ENCODE measurements at regions not wholly inside any gene's neighbourhood (a gene's known extent, or its start where the extent isn't known, plus 50 kb on each side); places are given as distances from the start of the nearest gene placed in this dataset.
A peak's percentile ranks its signal among the peaks of the same experiment; 100 is the strongest.

- no peaks in the 10 kb centered on the region for H3K36me3 ChIP-seq (ENCODE audit: control insufficient read depth in 2 of 2, insufficient read depth in 2 of 2, low read length in 1 of 2)
- no peak overlapping the region for H3K4me3 ChIP-seq (ENCODE audit: low read length in 2 of 2)
- no peak overlapping the region for H3K27ac ChIP-seq (ENCODE audit: low read depth in 1 of 2, low read length in 1 of 2)
- H3K4me1 ChIP-seq (ENCODE audit: control insufficient read depth in 2 of 2, insufficient read depth in 2 of 2, low read length in 2 of 2), result no peaks in the 10 kb centered on the region
- no peaks in the 10 kb centered on the region for H3K27me3 ChIP-seq (ENCODE audit: control insufficient read depth in 2 of 2, insufficient read depth in 1 of 2, low read length in 1 of 2)
- 93% methylated on average over 1 of the region's 1 CpG for WGBS
- DNase-seq (ENCODE audit: low read depth in 6 of 9, low spot score in 9 of 9), result no peak
- no peaks in the 10 kb centered on the region for H3K9me3 ChIP-seq (ENCODE audit: control insufficient read depth in 2 of 2, insufficient read depth in 1 of 2, low read length in 1 of 2)
Observed at GRCh38 chr4:173753408-173753807, 223.4 kb upstream of the HAND2 start.

GRCh38 chr4:173752610-173753230, 222.7 kb upstream of the HAND2 start:
- no peaks in the 10 kb centered on the region for H3K36me3 ChIP-seq (ENCODE audit: control insufficient read depth in 2 of 2, insufficient read depth in 2 of 2, low read length in 1 of 2)
- H3K4me3 ChIP-seq (ENCODE audit: low read length in 2 of 2), result no peak overlapping the region
- H3K27me3 ChIP-seq (ENCODE audit: control insufficient read depth in 2 of 2, insufficient read depth in 1 of 2, low read length in 1 of 2), result no peaks in the 10 kb centered on the region
- 45% methylated on average over 7 of the region's 7 CpGs for WGBS
- H3K9me3 ChIP-seq (ENCODE audit: control insufficient read depth in 2 of 2, insufficient read depth in 1 of 2, low read length in 1 of 2), result no peaks in the 10 kb centered on the region
- DNase-seq (ENCODE audit: low read depth in 6 of 9, low spot score in 9 of 9), result peak in 5 of 9 donors; percentile 2 to 35 (median 7)
- no peak overlapping the region for H3K27ac ChIP-seq (ENCODE audit: low read depth in 1 of 2, low read length in 1 of 2)
- H3K4me1 ChIP-seq (ENCODE audit: control insufficient read depth in 2 of 2, insufficient read depth in 2 of 2, low read length in 2 of 2), result no peaks in the 10 kb centered on the region

- H3K36me3 ChIP-seq (ENCODE audit: control insufficient read depth in 2 of 2, insufficient read depth in 2 of 2, low read length in 1 of 2), result no peaks in the 10 kb centered on the region
- H3K4me1 ChIP-seq (ENCODE audit: control insufficient read depth in 2 of 2, insufficient read depth in 2 of 2, low read length in 2 of 2), result no peaks in the 10 kb centered on the region
- WGBS, result 84% methylated on average over 1 of the region's 1 CpG
- H3K27me3 ChIP-seq (ENCODE audit: control insufficient read depth in 2 of 2, insufficient read depth in 1 of 2, low read length in 1 of 2), result no peaks in the 10 kb centered on the region
- no peak for DNase-seq (ENCODE audit: low read depth in 6 of 9, low spot score in 9 of 9)
- no peak overlapping the region for H3K4me3 ChIP-seq (ENCODE audit: low read length in 2 of 2)
- H3K9me3 ChIP-seq (ENCODE audit: control insufficient read depth in 2 of 2, insufficient read depth in 1 of 2, low read length in 1 of 2), result no peaks in the 10 kb centered on the region
- no peak overlapping the region for H3K27ac ChIP-seq (ENCODE audit: low read depth in 1 of 2, low read length in 1 of 2)
Observed at GRCh38 chr4:173748353-173748752, 218.3 kb upstream of the HAND2 start.

- no peaks in the 10 kb centered on the region for H3K9me3 ChIP-seq (ENCODE audit: control insufficient read depth in 2 of 2, insufficient read depth in 1 of 2, low read length in 1 of 2)
Observed at GRCh38 chr4:173747537-173748257, 217.7 kb upstream of the HAND2 start.

GRCh38 chr4:173746424-173746823, 216.4 kb upstream of the HAND2 start:
- no peaks in the 10 kb centered on the region for H3K9me3 ChIP-seq (ENCODE audit: control insufficient read depth in 2 of 2, insufficient read depth in 1 of 2, low read length in 1 of 2)
- no peaks in the 10 kb centered on the region for H3K27me3 ChIP-seq (ENCODE audit: control insufficient read depth in 2 of 2, insufficient read depth in 1 of 2, low read length in 1 of 2)
- H3K27ac ChIP-seq (ENCODE audit: low read depth in 1 of 2, low read length in 1 of 2), result no peak overlapping the region
- H3K4me1 ChIP-seq (ENCODE audit: control insufficient read depth in 2 of 2, insufficient read depth in 2 of 2, low read length in 2 of 2), result no peaks in the 10 kb centered on the region
- DNase-seq (ENCODE audit: low read depth in 6 of 9, low spot score in 9 of 9), result no peak
- 64% methylated on average over 7 of the region's 7 CpGs for WGBS
- H3K36me3 ChIP-seq (ENCODE audit: control insufficient read depth in 2 of 2, insufficient read depth in 2 of 2, low read length in 1 of 2), result no peaks in the 10 kb centered on the region
- H3K4me3 ChIP-seq (ENCODE audit: low read length in 2 of 2), result no peak overlapping the region

More at GRCh38 chr4:173747537-173748257, 217.7 kb upstream of the HAND2 start:
- Histone ChIP-seq H3K4me3 (ENCODE audit: low read length in 2 of 2) (no peak overlapping the region), H3K27ac (ENCODE audit: low read depth in 1 of 2, low read length in 1 of 2) (no peak overlapping the region), H3K36me3 (ENCODE audit: control insufficient read depth in 2 of 2, insufficient read depth in 2 of 2, low read length in 1 of 2) (no peaks in the 10 kb centered on the region), H3K4me1 (ENCODE audit: control insufficient read depth in 2 of 2, insufficient read depth in 2 of 2, low read length in 2 of 2) (no peaks in the 10 kb centered on the region), H3K27me3 (ENCODE audit: control insufficient read depth in 2 of 2, insufficient read depth in 1 of 2, low read length in 1 of 2) (no peaks in the 10 kb centered on the region)
- 89% methylated on average over 9 of the region's 9 CpGs for whole genome bisulfite sequencing
- no peak for DNase-seq (ENCODE audit: low read depth in 6 of 9, low spot score in 9 of 9)

- 88% methylated on average over 3 of the region's 3 CpGs for WGBS
- no peaks in the 10 kb centered on the region for H3K4me1 ChIP-seq (ENCODE audit: control insufficient read depth in 2 of 2, insufficient read depth in 2 of 2, low read length in 2 of 2)
- H3K27me3 ChIP-seq (ENCODE audit: control insufficient read depth in 2 of 2, insufficient read depth in 1 of 2, low read length in 1 of 2), result no peaks in the 10 kb centered on the region
- H3K27ac ChIP-seq (ENCODE audit: low read depth in 1 of 2, low read length in 1 of 2), result no peak overlapping the region
- DNase-seq (ENCODE audit: low read depth in 6 of 9, low spot score in 9 of 9), result no peak
- H3K36me3 ChIP-seq (ENCODE audit: control insufficient read depth in 2 of 2, insufficient read depth in 2 of 2, low read length in 1 of 2), result no peaks in the 10 kb centered on the region
- H3K9me3 ChIP-seq (ENCODE audit: control insufficient read depth in 2 of 2, insufficient read depth in 1 of 2, low read length in 1 of 2), result no peaks in the 10 kb centered on the region
- H3K4me3 ChIP-seq (ENCODE audit: low read length in 2 of 2), result no peak overlapping the region
Observed at GRCh38 chr4:173745765-173746164, 215.7 kb upstream of the HAND2 start.

- H3K4me1 ChIP-seq (ENCODE audit: control insufficient read depth in 2 of 2, insufficient read depth in 2 of 2, low read length in 2 of 2), result no peaks in the 10 kb centered on the region
- H3K9me3 ChIP-seq (ENCODE audit: control insufficient read depth in 2 of 2, insufficient read depth in 1 of 2, low read length in 1 of 2), result no peaks in the 10 kb centered on the region
- H3K36me3 ChIP-seq (ENCODE audit: control insufficient read depth in 2 of 2, insufficient read depth in 2 of 2, low read length in 1 of 2), result no peaks in the 10 kb centered on the region
- H3K27ac ChIP-seq (ENCODE audit: low read depth in 1 of 2, low read length in 1 of 2), result no peak overlapping the region
- 86% methylated on average over 1 of the region's 1 CpG for WGBS
- DNase-seq (ENCODE audit: low read depth in 6 of 9, low spot score in 9 of 9), result no peak
- H3K4me3 ChIP-seq (ENCODE audit: low read length in 2 of 2), result no peak overlapping the region
- no peaks in the 10 kb centered on the region for H3K27me3 ChIP-seq (ENCODE audit: control insufficient read depth in 2 of 2, insufficient read depth in 1 of 2, low read length in 1 of 2)
Observed at GRCh38 chr4:173736840-173737239, 206.8 kb upstream of the HAND2 start.

GRCh38 chr4:173735585-173735984, 205.6 kb upstream of the HAND2 start:
- Histone ChIP-seq H3K4me1 (ENCODE audit: control insufficient read depth in 2 of 2, insufficient read depth in 2 of 2, low read length in 2 of 2) (no peaks in the 10 kb centered on the region), H3K27ac (ENCODE audit: low read depth in 1 of 2, low read length in 1 of 2) (no peak overlapping the region), H3K27me3 (ENCODE audit: control insufficient read depth in 2 of 2, insufficient read depth in 1 of 2, low read length in 1 of 2) (no peaks in the 10 kb centered on the region), H3K9me3 (ENCODE audit: control insufficient read depth in 2 of 2, insufficient read depth in 1 of 2, low read length in 1 of 2) (no peaks in the 10 kb centered on the region), H3K36me3 (ENCODE audit: control insufficient read depth in 2 of 2, insufficient read depth in 2 of 2, low read length in 1 of 2) (no peaks in the 10 kb centered on the region), H3K4me3 (ENCODE audit: low read length in 2 of 2) (no peak overlapping the region)
- 79% methylated on average over 4 of the region's 4 CpGs for WGBS
- DNase-seq (ENCODE audit: low read depth in 6 of 9, low spot score in 9 of 9), result no peak

GRCh38 chr4:173735049-173735448, 205.0 kb upstream of the HAND2 start:
- H3K27ac ChIP-seq (ENCODE audit: low read depth in 1 of 2, low read length in 1 of 2), result no peak overlapping the region
- no peak overlapping the region for H3K4me3 ChIP-seq (ENCODE audit: low read length in 2 of 2)
- DNase-seq (ENCODE audit: low read depth in 6 of 9, low spot score in 9 of 9), result no peak
- no peaks in the 10 kb centered on the region for H3K36me3 ChIP-seq (ENCODE audit: control insufficient read depth in 2 of 2, insufficient read depth in 2 of 2, low read length in 1 of 2)
- no peaks in the 10 kb centered on the region for H3K9me3 ChIP-seq (ENCODE audit: control insufficient read depth in 2 of 2, insufficient read depth in 1 of 2, low read length in 1 of 2)
- H3K4me1 ChIP-seq (ENCODE audit: control insufficient read depth in 2 of 2, insufficient read depth in 2 of 2, low read length in 2 of 2), result no peaks in the 10 kb centered on the region
- 90% methylated on average over 3 of the region's 3 CpGs for WGBS
- no peaks in the 10 kb centered on the region for H3K27me3 ChIP-seq (ENCODE audit: control insufficient read depth in 2 of 2, insufficient read depth in 1 of 2, low read length in 1 of 2)

All from thymus (tissue), 11 donors.